ENCODE measurements at regions not wholly inside any gene's neighbourhood (a gene's known extent, or its start where the extent isn't known, plus 50 kb on each side); places are given as distances from the start of the nearest gene placed in this dataset.

GRCh38 chr18:51390702-51391101, 193.2 kb upstream of the MEX3C start:
- H3K27me3 ChIP-seq, result no peaks in the 10 kb centered on the region
- no peaks in the 10 kb centered on the region for H3K9me3 ChIP-seq
- no peak for TF ChIP-seq CTCF (IDR thresholded peaks at IDR 0.05)
- DNase-seq (ENCODE audit: low spot score), result no peak
- no peaks in the 10 kb centered on the region for H3K4me1 ChIP-seq
- no peaks in the 10 kb centered on the region for H3K36me3 ChIP-seq
- H3K27ac ChIP-seq, result no peak overlapping the region
- H3K4me3 ChIP-seq, result no peak overlapping the region

- no peaks in the 10 kb centered on the region for H3K36me3 ChIP-seq
- no peaks in the 10 kb centered on the region for H3K9me3 ChIP-seq
- no peaks in the 10 kb centered on the region for H3K4me1 ChIP-seq
- no peak for TF ChIP-seq CTCF (IDR thresholded peaks at IDR 0.05)
- no peak for DNase-seq (ENCODE audit: low spot score)
- H3K27ac ChIP-seq, result no peak overlapping the region
- H3K4me3 ChIP-seq, result no peak overlapping the region
- H3K27me3 ChIP-seq, result no peaks in the 10 kb centered on the region
These were observed 193.7 kb upstream of the MEX3C start for GRCh38 chr18:51391215-51391614.

GRCh38 chr18:51391731-51392130, 194.2 kb upstream of the MEX3C start:
- H3K4me1 ChIP-seq, result no peaks in the 10 kb centered on the region
- no peak for DNase-seq (ENCODE audit: low spot score)
- no peak for TF ChIP-seq CTCF (IDR thresholded peaks at IDR 0.05)
- no peaks in the 10 kb centered on the region for H3K36me3 ChIP-seq
- H3K27ac ChIP-seq, result no peak overlapping the region
- H3K27me3 ChIP-seq, result no peaks in the 10 kb centered on the region
- no peaks in the 10 kb centered on the region for H3K9me3 ChIP-seq
- no peak overlapping the region for H3K4me3 ChIP-seq

GRCh38 chr18:51397347-51397962, 200.0 kb upstream of the MEX3C start:
- no peak overlapping the region for H3K4me3 ChIP-seq
- TF ChIP-seq CTCF (IDR thresholded peaks at IDR 0.05), result no peak
- no peaks in the 10 kb centered on the region for H3K36me3 ChIP-seq

GRCh38 chr18:51398104-51398503, 200.6 kb upstream of the MEX3C start:
- H3K27me3 ChIP-seq, result no peaks in the 10 kb centered on the region
- H3K27ac ChIP-seq, result no peak overlapping the region
- no peak overlapping the region for H3K4me3 ChIP-seq
- peaks cover 0 to 14% of the 10 kb centered on the region in 2 donors for H3K4me1 ChIP-seq
- no peak for TF ChIP-seq CTCF (IDR thresholded peaks at IDR 0.05)
- no peaks in the 10 kb centered on the region for H3K9me3 ChIP-seq
- H3K36me3 ChIP-seq, result no peaks in the 10 kb centered on the region
- no peak for DNase-seq (ENCODE audit: low spot score)

More at GRCh38 chr18:51397347-51397962, 200.0 kb upstream of the MEX3C start:
- Histone ChIP-seq H3K9me3 (no peaks in the 10 kb centered on the region), H3K4me1 (peaks cover 0 to 14% of the 10 kb centered on the region in 2 donors), H3K27me3 (no peaks in the 10 kb centered on the region), H3K27ac (no peak overlapping the region)
- no peak for DNase-seq (ENCODE audit: low spot score)
